ENCODE measurements at regions not wholly inside any gene's neighbourhood (a gene's known extent, or its start where the extent isn't known, plus 50 kb on each side); places are given as distances from the start of the nearest gene placed in this dataset.
"Not testable (repeated sequence)": the region's sequence is repeated elsewhere in the genome, so short reads cannot be mapped to it uniquely, and the experiment has no call there.

GRCh38 chr1:99481-99880 lies 352.0 kb downstream of the OR4F29 start:
- not testable (repeated sequence) for DNase-seq (ENCODE audit: low spot score)

DNA sequence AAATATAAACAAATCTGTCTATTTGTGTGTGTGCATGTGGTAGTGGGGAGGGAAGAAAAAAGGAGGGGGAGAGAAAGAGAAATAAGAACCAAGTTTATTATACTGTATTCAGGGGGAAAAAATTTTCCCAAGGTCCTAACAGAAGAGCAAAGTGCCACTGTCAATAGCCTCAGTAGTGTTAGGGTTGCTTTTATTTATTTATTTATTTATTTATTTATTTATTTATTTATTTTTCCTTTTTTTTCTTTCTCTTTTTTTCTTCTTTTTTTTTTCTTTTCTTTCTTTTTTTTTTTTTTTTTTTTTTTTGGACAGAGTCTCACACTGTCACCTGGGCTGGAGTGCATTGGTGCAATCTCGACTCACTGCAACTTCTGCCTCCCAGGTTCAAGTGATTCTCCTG lies 352.7 kb downstream of the OR4F29 start:
- DNase-seq (ENCODE audit: low spot score) = not testable (repeated sequence)

GRCh38 chr1:91279-91678 lies 360.2 kb downstream of the OR4F29 start:
- not testable (repeated sequence) for DNase-seq (ENCODE audit: low spot score)

DNA sequence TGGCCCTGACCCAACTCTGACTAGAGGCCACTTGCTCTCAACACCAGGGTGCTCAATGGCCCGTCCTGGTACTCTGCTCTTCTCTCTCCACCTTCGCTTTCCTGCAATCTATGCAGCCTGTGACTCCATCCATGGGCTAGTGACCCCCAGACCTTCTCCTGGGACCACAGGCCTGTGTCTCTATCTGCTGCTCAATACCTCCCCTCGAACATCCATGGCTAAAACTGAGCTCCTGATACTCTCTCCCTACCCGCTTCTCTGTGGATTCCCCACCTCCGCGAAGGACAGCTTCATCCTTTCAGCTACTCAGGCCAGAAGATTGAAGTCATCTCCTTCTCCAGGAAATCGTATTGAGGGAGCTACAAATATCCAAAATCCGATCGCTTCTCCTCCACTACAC lies 363.4 kb downstream of the OR4F29 start:
- DNase-seq (ENCODE audit: low spot score) = not testable (repeated sequence)

DNA sequence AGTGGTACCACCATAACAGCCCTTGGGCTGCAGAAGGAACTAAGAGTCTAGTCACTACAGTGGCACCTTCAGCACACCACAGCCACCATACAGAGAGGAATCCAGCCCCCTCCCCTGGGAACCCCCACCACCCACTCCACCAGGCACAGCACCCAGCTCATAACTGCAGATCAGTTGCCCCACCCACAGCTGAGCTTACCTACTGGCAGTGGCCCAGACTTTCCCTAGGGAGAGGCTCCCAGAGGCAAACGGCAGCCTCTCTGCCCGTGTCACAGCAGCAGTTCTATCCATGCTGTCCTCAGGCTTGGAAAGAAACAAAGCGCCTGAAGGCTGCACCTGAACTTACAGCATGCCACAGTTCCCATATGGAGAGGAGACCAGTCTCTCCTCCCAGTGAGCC lies 372.3 kb downstream of the OR4F29 start:
- not testable (repeated sequence) for DNase-seq (ENCODE audit: low spot score)

GRCh38 chr1:65119-65518 lies 386.4 kb downstream of the OR4F29 start, which contains the start of gene OR4F5:
TSS of gene OR4F5 (plus strand) at chr1:65419.
- DNase-seq (ENCODE audit: low spot score) = not testable (repeated sequence)

- not testable (repeated sequence) for DNase-seq (ENCODE audit: low spot score)
These were observed 395.4 kb downstream of the OR4F29 start for GRCh38 chr1:56014-56531.

- not testable (repeated sequence) for DNase-seq (ENCODE audit: low spot score)
These were observed 398.3 kb downstream of the OR4F29 start for GRCh38 chr1:53182-53581.

- not testable (repeated sequence) for DNase-seq (ENCODE audit: low spot score)
These were observed 409.5 kb downstream of the OR4F29 start for GRCh38 chr1:41965-42466.

DNA sequence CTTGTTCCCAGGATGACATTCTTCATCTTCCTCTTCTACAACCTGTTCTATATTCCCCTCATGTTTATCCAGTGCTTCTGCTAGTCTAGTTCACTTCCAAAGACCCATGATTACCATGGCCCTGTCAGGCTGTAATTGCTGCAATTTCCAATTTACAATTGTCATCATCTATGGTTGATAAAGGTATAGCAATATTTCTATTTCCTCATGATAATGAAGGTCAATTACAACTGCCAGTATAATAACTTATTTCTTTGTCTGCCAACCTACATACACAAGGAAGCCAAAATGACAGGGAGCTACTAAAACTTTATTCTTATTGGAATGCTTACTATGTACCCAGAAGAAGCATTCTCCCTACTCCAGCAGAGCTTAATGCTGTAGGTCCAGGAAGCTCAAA lies 410.3 kb downstream of the OR4F29 start:
- not testable (repeated sequence) for DNase-seq (ENCODE audit: low spot score)

DNA sequence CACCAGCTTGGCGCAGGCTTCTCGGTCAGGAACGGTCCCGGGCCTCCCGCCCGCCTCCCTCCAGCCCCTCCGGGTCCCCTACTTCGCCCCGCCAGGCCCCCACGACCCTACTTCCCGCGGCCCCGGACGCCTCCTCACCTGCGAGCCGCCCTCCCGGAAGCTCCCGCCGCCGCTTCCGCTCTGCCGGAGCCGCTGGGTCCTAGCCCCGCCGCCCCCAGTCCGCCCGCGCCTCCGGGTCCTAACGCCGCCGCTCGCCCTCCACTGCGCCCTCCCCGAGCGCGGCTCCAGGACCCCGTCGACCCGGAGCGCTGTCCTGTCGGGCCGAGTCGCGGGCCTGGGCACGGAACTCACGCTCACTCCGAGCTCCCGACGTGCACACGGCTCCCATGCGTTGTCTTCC lies 422.3 kb downstream of the OR4F29 start:
- not testable (repeated sequence) for DNase-seq (ENCODE audit: low spot score)

GRCh38 chr1:17298-17697 lies 434.2 kb downstream of the OR4F29 start:
- not testable (repeated sequence) for DNase-seq (ENCODE audit: low spot score)

DNA sequence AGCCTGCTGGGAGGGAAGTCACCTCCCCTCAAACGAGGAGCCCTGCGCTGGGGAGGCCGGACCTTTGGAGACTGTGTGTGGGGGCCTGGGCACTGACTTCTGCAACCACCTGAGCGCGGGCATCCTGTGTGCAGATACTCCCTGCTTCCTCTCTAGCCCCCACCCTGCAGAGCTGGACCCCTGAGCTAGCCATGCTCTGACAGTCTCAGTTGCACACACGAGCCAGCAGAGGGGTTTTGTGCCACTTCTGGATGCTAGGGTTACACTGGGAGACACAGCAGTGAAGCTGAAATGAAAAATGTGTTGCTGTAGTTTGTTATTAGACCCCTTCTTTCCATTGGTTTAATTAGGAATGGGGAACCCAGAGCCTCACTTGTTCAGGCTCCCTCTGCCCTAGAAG lies 435.5 kb downstream of the OR4F29 start:
- not testable (repeated sequence) for DNase-seq (ENCODE audit: low spot score)

DNA sequence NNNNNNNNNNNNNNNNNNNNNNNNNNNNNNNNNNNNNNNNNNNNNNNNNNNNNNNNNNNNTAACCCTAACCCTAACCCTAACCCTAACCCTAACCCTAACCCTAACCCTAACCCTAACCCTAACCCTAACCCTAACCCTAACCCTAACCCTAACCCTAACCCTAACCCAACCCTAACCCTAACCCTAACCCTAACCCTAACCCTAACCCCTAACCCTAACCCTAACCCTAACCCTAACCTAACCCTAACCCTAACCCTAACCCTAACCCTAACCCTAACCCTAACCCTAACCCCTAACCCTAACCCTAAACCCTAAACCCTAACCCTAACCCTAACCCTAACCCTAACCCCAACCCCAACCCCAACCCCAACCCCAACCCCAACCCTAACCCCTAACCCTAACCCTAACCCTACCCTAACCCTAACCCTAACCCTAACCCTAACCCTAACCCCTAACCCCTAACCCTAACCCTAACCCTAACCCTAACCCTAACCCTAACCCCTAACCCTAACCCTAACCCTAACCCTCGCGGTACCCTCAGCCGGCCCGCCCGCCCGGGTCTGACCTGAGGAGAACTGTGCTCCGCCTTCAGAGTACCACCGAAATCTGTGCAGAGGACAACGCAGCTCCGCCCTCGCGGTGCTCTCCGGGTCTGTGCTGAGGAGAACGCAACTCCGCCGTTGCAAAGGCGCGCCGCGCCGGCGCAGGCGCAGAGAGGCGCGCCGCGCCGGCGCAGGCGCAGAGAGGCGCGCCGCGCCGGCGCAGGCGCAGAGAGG lies 441.3 kb downstream of the OR4F29 start:
- not testable (repeated sequence) for DNase-seq (ENCODE audit: low spot score)
